SU-DHL-6 (cell line): ENCODE measurements at regions not wholly inside any gene's neighbourhood (a gene's known extent, or its start where the extent isn't known, plus 50 kb on each side); places are given as distances from the start of the nearest gene placed in this dataset.

Experiments
- H2AFZ ChIP-seq: fragments of 200-600 bp; sonication (generic); 2 replicates; pipeline ENCODE4 v1.6.1; 2014; ENCODE audit warnings: low read depth, mild to moderate bottlenecking, moderate library complexity, mixed read lengths, antibody characterized with exemption, low read length; ENCODE audit not compliant: severe bottlenecking
- H3F3A ChIP-seq: fragments of 200-600 bp; shearing (Covaris generic); 2 replicates; pipeline ENCODE4 v1.6.0; 2016; ENCODE audit warnings: antibody characterized with exemption, mild to moderate bottlenecking; ENCODE audit not compliant: insufficient read depth
- H3K27ac ChIP-seq: fragments of 200-600 bp; sonication (generic); 2 replicates; pipeline ENCODE4 v1.5.1; 2016; ENCODE audit warnings: low read depth, mild to moderate bottlenecking, low read length, moderate library complexity, mixed read lengths
- H3K27me3 ChIP-seq: fragments of 200-600 bp; sonication (generic), shearing (Covaris generic); 2 replicates; pipeline ENCODE4 v1.6.0; 2014; ENCODE audit warnings: mild to moderate bottlenecking, low read length
- H3K36me3 ChIP-seq: fragments of 200-600 bp; sonication (generic); 2 replicates; pipeline ENCODE4 v1.6.1; 2014; ENCODE audit warnings: mild to moderate bottlenecking, low read length, mixed read lengths
- H3K4me2 ChIP-seq: fragments of 300-600, 200-600 bp; shearing (Covaris generic), sonication (generic); 2 replicates; pipeline ENCODE4 v1.6.0; 2014; ENCODE audit warnings: low read length, low read depth, mild to moderate bottlenecking; ENCODE audit not compliant: poor library complexity, severe bottlenecking
- H3K4me3 ChIP-seq: fragments of 200-600 bp; sonication (generic); 2 replicates; pipeline ENCODE4 v1.5.1; 2014; ENCODE audit warnings: antibody characterized with exemption, low read length, mild to moderate bottlenecking, mixed read lengths; ENCODE audit not compliant: insufficient read depth, poor library complexity, severe bottlenecking
- H3K79me2 ChIP-seq: fragments of 200-600 bp; sonication (generic); 2 replicates; pipeline ENCODE4 v1.6.1; 2014; ENCODE audit warnings: mild to moderate bottlenecking, low read length, moderate library complexity; ENCODE audit not compliant: insufficient read depth
- H3K9ac ChIP-seq: fragments of 200-600 bp; sonication (generic); 2 replicates; pipeline ENCODE4 v1.7.0; 2014; ENCODE audit warnings: mild to moderate bottlenecking, low read length
- H3K9me2 ChIP-seq: fragments of 200-600 bp; sonication (generic); replicated peaks from 2 replicates; pipeline ENCODE4 v1.6.1; 2014; ENCODE audit warnings: low read length; ENCODE audit not compliant: insufficient read depth
- H3K9me3 ChIP-seq: fragments of 200-600 bp; sonication (generic); 2 replicates; pipeline ENCODE4 v1.6.1; 2014; ENCODE audit warnings: low read length, mixed read lengths; ENCODE audit not compliant: insufficient read depth
- H4K20me1 ChIP-seq: fragments of 200-600 bp; sonication (generic); 2 replicates; pipeline ENCODE4 v1.6.1; 2014; ENCODE audit warnings: low read depth, mild to moderate bottlenecking, antibody characterized with exemption, low read length, moderate library complexity, mixed read lengths
- CTCF ChIP-seq: fragments of 200-600 bp; sonication (generic); IDR thresholded peaks from one replicate; pipeline ENCODE4 v1.5.1; 2017; ENCODE audit warnings: antibody characterized with exemption, mild to moderate bottlenecking, low read length, moderate library complexity; ENCODE audit not compliant: insufficient read depth, poor library complexity, severe bottlenecking
- EZH2phosphoT487 ChIP-seq: fragments of 200-600 bp; sonication (generic), shearing (Covaris generic); conservative IDR thresholded peaks from 2 replicates; pipeline ENCODE4 v1.6.1; 2018; ENCODE audit warnings: mild to moderate bottlenecking, antibody characterized with exemption, low read length, moderate library complexity, mixed read lengths

GRCh38 chr6:74334722-74335121, 638.7 kb downstream of the CD109 start:
- Histone ChIP-seq H3F3A (no peaks in the 10 kb centered on the region), H3K27ac (no peak overlapping the region), H3K79me2 (no peaks in the 10 kb centered on the region), H3K9ac (no peak overlapping the region), H3K9me3 (no peaks in the 10 kb centered on the region), H3K27me3 (no peaks in the 10 kb centered on the region), H3K9me2 (no peaks in the 10 kb centered on the region), H4K20me1 (no peaks in the 10 kb centered on the region), H2AFZ (no peak overlapping the region), H3K4me3 (no peak overlapping the region), H3K4me2 (no peak overlapping the region), H3K36me3 (no peaks in the 10 kb centered on the region)
- TF ChIP-seq CTCF (no peak), EZH2phosphoT487 (no peak)

DNA sequence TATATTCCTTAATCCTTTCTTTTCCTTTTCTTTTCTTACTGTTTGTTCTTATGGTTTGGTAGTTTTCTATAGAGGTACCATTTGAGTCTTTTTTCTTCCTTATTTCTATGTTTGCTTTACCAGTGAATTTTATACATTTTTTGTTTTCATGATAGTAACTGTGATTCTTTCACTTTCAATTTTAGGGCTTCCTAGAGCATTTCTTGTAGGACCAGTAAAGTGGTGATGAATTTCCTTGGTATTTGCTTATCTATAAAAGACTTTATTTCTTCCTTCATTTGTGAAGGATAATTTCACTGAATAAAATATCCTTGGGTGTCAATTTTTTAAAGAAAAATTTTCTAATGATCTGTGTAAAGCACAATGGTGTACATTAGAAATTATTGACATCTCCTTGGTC, 637.4 kb downstream of the CD109 start:
- H3K9ac ChIP-seq, result no peak overlapping the region
- H3K36me3 ChIP-seq, result no peaks in the 10 kb centered on the region
- H3K4me2 ChIP-seq, result no peak overlapping the region
- H3K27me3 ChIP-seq, result no peaks in the 10 kb centered on the region
- H3K27ac ChIP-seq, result no peak overlapping the region
- no peak overlapping the region for H2AFZ ChIP-seq
- no peaks in the 10 kb centered on the region for H3K9me2 ChIP-seq
- no peaks in the 10 kb centered on the region for H3F3A ChIP-seq
- no peaks in the 10 kb centered on the region for H3K9me3 ChIP-seq
- no peak for TF ChIP-seq CTCF
- no peak for TF ChIP-seq EZH2phosphoT487
- H3K79me2 ChIP-seq, result no peaks in the 10 kb centered on the region
- H4K20me1 ChIP-seq, result no peaks in the 10 kb centered on the region
- H3K4me3 ChIP-seq, result no peak overlapping the region

DNA sequence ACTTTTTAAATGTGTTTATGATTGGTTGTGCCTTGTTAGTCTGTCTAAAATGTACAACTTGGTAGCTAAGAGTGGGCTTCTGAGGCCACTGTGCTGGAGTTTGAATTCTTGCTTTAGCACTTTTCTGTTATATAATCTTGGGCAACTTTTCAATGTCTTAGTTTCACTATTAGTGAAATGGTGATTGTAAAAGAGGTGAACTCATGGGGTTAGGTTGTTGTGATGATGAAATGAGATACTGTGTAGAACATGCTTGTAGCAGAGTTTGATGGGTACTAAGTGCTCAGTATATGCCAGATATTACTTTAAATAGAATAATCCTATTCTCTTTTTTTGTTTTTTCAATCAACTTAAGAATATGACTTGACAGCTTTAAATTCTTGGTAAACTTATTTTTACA, 624.7 kb downstream of the CD109 start:
- Histone ChIP-seq H2AFZ (no peak overlapping the region), H3K27ac (no peak overlapping the region), H3K36me3 (no peaks in the 10 kb centered on the region), H3K9me3 (no peaks in the 10 kb centered on the region), H3K79me2 (no peaks in the 10 kb centered on the region), H3K9ac (no peak overlapping the region), H3K4me2 (no peak overlapping the region), H3K27me3 (no peaks in the 10 kb centered on the region), H4K20me1 (0 out of 2 replicates have a peak, but pooled peaks cover 2% of the 10 kb centered on the region), H3K9me2 (no peaks in the 10 kb centered on the region), H3K4me3 (no peak overlapping the region), H3F3A (no peaks in the 10 kb centered on the region)
- TF ChIP-seq EZH2phosphoT487 (no peak), CTCF (no peak)
